Small intestine (tissue), 7 donors: ENCODE measurements at regions not wholly inside any gene's neighbourhood (a gene's known extent, or its start where the extent isn't known, plus 50 kb on each side); places are given as distances from the start of the nearest gene placed in this dataset.

Source experiments
- DNase-seq, 2 donors: peaks; one replicate each; pipeline versions ENCODE4 v3.0.0 to v3.0.0-alpha.2; 2013
- FAIRE-seq: peaks from 2 replicates; lab custom pipeline; 2012; peaks lifted over from hg19 to GRCh38; lab: Jason Lieb, UNC
- H3K27ac ChIP-seq, 3 donors: one replicate each; pipeline ENCODE4 v1.5.1; 2013; ENCODE audit warnings: low read length in 2 of 3, mild to moderate bottlenecking in 2 of 3, control low read depth in 1 of 3, inconsistent platforms in 1 of 3, low read depth in 1 of 3, moderate library complexity in 1 of 3
- H3K27me3 ChIP-seq, 3 donors: one replicate each; pipeline ENCODE4 v1.6.1; 2013; ENCODE audit warnings: low read length in 3 of 3, inconsistent platforms in 1 of 3; ENCODE audit not compliant: control insufficient read depth in 3 of 3, insufficient read depth in 3 of 3
- H3K36me3 ChIP-seq, 3 donors: one replicate each; pipeline ENCODE4 v1.6.1; 2013; ENCODE audit warnings: low read length in 3 of 3, inconsistent platforms in 1 of 3, low read depth in 1 of 3, mild to moderate bottlenecking in 1 of 3, moderate library complexity in 1 of 3; ENCODE audit not compliant: control insufficient read depth in 3 of 3, insufficient read depth in 2 of 3
- H3K4me1 ChIP-seq, 3 donors: one replicate each; pipeline ENCODE4 v1.6.1; 2013; ENCODE audit warnings: low read length in 2 of 3, inconsistent platforms in 1 of 3, low read depth in 1 of 3, mild to moderate bottlenecking in 1 of 3, moderate library complexity in 1 of 3; ENCODE audit not compliant: control insufficient read depth in 3 of 3, insufficient read depth in 2 of 3
- H3K4me3 ChIP-seq, 3 donors: one replicate each; pipeline ENCODE4 v1.5.1; 2013; ENCODE audit warnings: low read length in 3 of 3, control low read depth in 1 of 3, inconsistent platforms in 1 of 3, low read depth in 1 of 3, mild to moderate bottlenecking in 1 of 3, moderate library complexity in 1 of 3
- H3K9me3 ChIP-seq, 2 donors: one replicate each; pipeline ENCODE4 v1.6.1; 2013; ENCODE audit warnings: low read depth in 1 of 2, low read length in 1 of 2; ENCODE audit not compliant: control insufficient read depth in 2 of 2, insufficient read depth in 1 of 2
- WGBS, 3 donors: extraction: QIAGEN DNeasy Blood & Tissue Kit; methylation state at CpG; one replicate each; pipeline ENCODE4 v1.1.7; 2013; 5-methylcytosine and 5-hydroxymethylcytosine counted together
- donor health status: healthy with polysubstance abuse.
- donor health status: control.
- donor health status: control.
- donor health status: Bipolar disorder and iron deficiency.
- donor health status: healthy.

DNA sequence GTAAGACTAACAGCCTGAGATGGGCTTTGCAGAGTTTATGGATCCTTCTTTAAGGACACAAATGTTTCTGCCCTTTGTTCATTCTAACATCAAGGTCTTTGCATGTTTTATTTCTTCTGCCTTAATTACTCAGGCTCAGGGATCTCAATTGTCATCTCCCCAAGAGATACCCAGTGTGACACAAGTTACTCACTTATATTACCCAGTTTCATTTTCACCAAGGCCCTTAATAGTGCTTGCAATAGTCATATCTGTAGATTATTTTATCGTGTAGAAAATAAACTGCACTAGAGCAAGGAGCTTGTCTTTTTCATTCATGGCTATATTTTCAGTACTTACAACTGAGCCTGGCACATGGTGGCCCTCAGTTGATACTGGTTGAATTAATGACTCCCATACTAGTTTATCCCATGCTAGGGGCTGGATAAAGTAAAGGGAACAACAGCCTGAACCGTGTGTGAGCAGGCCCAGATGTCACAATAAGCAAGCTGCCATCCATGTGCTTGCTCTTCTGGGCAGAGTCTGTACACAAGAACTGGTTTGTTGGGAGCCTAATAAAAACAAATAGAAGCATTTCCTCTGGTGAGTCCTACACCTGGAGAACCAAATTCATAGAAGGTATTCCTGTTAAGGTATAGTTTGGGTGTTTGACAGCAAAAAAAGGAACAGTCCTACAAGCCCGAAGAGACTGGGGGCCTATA lies 112.5 kb upstream of the CD180 start:
- H3K9me3 ChIP-seq, result no peaks in the 10 kb centered on the region
- 61 to 73% (median 66%) methylated on average over 3 of the region's 3 CpGs for WGBS, 3 donors
- no peak overlapping the region for H3K4me3 ChIP-seq
- FAIRE-seq, result no peak
- H3K4me1 ChIP-seq, result no peaks in the 10 kb centered on the region
- no peaks in the 10 kb centered on the region for H3K36me3 ChIP-seq
- no peaks in the 10 kb centered on the region for H3K27me3 ChIP-seq
- no peak overlapping the region for H3K27ac ChIP-seq
- no peak for DNase-seq

DNA sequence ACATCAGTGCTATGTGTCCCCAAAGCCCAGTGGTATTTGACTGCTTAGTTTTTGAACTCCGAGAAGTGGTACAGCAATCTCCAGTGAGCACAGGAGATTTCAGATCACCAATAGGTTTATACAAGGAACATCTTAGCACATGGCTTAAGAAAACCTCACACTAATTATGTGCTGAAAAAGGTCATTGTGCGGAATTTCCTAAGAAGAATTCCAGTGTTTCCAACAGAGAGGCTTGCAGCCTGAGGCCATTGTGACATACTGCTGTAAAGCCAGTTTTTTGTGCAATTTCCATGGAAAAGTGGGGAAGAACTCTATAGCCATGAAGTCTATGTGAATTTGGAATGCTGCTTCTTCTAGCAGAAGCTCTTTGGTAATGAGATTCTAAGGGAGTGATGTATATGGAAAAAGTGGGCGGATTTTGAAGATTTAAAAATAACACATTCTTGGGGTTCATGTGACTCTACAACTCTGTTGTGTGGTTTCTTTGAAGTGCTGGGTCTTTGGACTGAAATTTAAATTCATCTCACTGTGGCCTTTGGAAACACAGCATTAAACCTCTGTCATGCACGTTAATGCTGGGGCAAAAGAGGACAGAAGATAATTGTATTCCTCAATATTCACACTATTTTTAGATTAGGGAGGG lies 110.5 kb upstream of the CD180 start:
- Histone ChIP-seq H3K27ac (no peak overlapping the region), H3K27me3 (no peaks in the 10 kb centered on the region), H3K4me3 (no peak overlapping the region), H3K4me1 (no peaks in the 10 kb centered on the region), H3K36me3 (no peaks in the 10 kb centered on the region), H3K9me3 (no peaks in the 10 kb centered on the region)
- DNase-seq, result no peak
- WGBS, 3 donors, result 81 to 91% (median 83%) methylated on average over 4 of the region's 4 CpGs
- no peak for FAIRE-seq

DNA sequence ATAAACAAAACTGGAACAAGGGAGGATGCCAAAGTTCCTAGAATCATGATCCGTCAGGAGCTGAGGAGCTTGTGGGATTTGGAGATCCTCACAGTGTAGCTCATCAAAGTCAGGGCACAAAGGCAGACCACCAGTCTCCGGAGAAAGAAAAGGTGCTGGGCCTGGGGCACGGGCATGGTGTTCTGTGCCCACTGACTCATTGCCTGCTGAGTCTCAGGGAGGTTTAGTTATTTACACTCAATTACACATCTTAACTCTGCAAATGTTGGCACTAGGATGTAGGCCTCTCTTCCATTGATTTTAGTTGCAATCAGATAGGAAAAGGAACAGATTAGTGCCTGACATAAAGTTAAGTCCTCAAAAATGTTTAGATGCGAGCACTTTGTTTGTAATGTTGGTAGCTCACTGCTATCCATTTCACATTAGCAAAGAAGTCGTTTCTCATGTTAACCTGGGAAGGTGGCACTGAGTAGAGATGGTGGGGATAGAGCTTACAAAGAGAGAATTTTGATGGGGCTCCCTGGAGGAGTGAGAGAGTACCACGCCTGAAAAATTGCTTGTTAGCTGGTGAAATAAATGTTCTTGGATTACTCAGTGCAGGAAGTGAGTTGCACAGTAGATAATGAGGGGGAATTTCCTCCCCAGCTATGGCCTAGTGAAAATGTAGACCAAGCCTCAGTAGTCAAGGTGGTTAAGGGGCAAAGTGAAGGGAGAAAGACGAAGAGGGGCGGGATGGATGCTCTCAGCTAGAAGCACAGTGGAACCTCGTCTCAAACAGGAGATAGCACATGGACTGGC lies 109.5 kb upstream of the CD180 start:
- no peak for FAIRE-seq
- H3K4me3 ChIP-seq, result no peak overlapping the region

GRCh38 chr5:67305401-67305800 lies 108.8 kb upstream of the CD180 start:
- FAIRE-seq (no peak), DNase-seq (no peak)
- H3K9me3 ChIP-seq, result no peaks in the 10 kb centered on the region
- WGBS, 3 donors, result 92 to 100% (median 97%) methylated on average over 1 of the region's 1 CpG
- H3K27ac ChIP-seq, result peak overlapping the region in 1 of 3 donors; percentile 74
- H3K4me1 ChIP-seq, result no peaks in the 10 kb centered on the region
- no peak overlapping the region for H3K4me3 ChIP-seq
- no peaks in the 10 kb centered on the region for H3K27me3 ChIP-seq
- H3K36me3 ChIP-seq, result no peaks in the 10 kb centered on the region

More for the DNA sequence above, 109.5 kb upstream of the CD180 start:
- H3K9me3 ChIP-seq, result no peaks in the 10 kb centered on the region
- WGBS, 3 donors, result 81 to 88% (median 84%) methylated on average over 9 of the region's 9 CpGs
- H3K27me3 ChIP-seq, result no peaks in the 10 kb centered on the region
- no peaks in the 10 kb centered on the region for H3K36me3 ChIP-seq
- no peak for DNase-seq
- H3K4me1 ChIP-seq, result no peaks in the 10 kb centered on the region
- peak overlapping the region in 1 of 3 donors; percentile 74 for H3K27ac ChIP-seq

- no peak overlapping the region for H3K4me3 ChIP-seq
- 83 to 95% (median 92%) methylated on average over 3 of the region's 3 CpGs for WGBS, 3 donors
- no peaks in the 10 kb centered on the region for H3K27me3 ChIP-seq
- DNase-seq, result no peak
- H3K27ac ChIP-seq, result peak overlapping the region in 1 of 3 donors; percentile 32
- FAIRE-seq, result no peak
- H3K36me3 ChIP-seq, result no peaks in the 10 kb centered on the region
- no peaks in the 10 kb centered on the region for H3K4me1 ChIP-seq
- H3K9me3 ChIP-seq, result no peaks in the 10 kb centered on the region
Observed at GRCh38 chr5:67303356-67303755, 106.8 kb upstream of the CD180 start.

GRCh38 chr5:67301285-67301903 lies 104.8 kb upstream of the CD180 start:
- H3K27ac ChIP-seq, result peak overlapping the region in 1 of 3 donors; percentile 80
- DNase-seq (peak in 1 of 2 donors; percentile 17), FAIRE-seq (no peak)
- H3K4me1 ChIP-seq, result no peaks in the 10 kb centered on the region
- no peaks in the 10 kb centered on the region for H3K9me3 ChIP-seq
- WGBS, 3 donors, result 46 to 63% (median 63%) methylated on average over 8 of the region's 8 CpGs
- H3K27me3 ChIP-seq, result no peaks in the 10 kb centered on the region
- no peak overlapping the region for H3K4me3 ChIP-seq
- no peaks in the 10 kb centered on the region for H3K36me3 ChIP-seq

GRCh38 chr5:67300326-67300725 lies 103.7 kb upstream of the CD180 start:
- FAIRE-seq (no peak), DNase-seq (no peak)
- Histone ChIP-seq H3K4me3 (no peak overlapping the region), H3K27me3 (no peaks in the 10 kb centered on the region), H3K9me3 (no peaks in the 10 kb centered on the region), H3K36me3 (no peaks in the 10 kb centered on the region), H3K27ac (peak overlapping the region in 1 of 3 donors; percentile 37), H3K4me1 (no peaks in the 10 kb centered on the region)
- 74 to 83% (median 75%) methylated on average over 2 of the region's 2 CpGs for WGBS, 3 donors

DNA sequence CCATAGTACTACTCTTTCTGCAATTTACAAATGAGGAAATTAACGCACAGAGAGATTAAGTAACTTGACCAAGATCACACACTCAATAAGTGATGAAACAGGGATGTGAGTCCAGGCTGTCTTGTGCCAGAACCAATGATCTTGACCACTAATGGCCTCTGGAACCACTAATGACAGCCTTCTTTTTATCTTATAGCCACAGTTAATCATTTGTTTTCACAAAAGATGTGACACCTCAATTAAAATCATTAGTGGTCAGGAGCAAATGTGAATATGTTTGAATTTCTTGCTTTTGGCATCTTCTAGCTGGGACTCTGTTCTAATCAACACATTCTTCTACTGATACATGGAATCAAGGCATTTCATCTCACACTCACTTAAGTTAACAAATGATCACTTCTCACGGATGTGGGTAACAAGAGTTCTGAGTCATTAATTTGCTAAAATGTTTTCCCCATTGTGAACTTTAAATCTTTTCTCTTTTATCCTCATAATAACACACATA lies 102.7 kb upstream of the CD180 start:
- Histone ChIP-seq H3K4me1 (no peaks in the 10 kb centered on the region), H3K4me3 (no peak overlapping the region), H3K27me3 (no peaks in the 10 kb centered on the region), H3K9me3 (no peaks in the 10 kb centered on the region), H3K36me3 (no peaks in the 10 kb centered on the region), H3K27ac (no peak overlapping the region)
- DNase-seq (no peak), FAIRE-seq (no peak)
- WGBS, 3 donors, result 81 to 97% (median 91%) methylated on average over 2 of the region's 2 CpGs
